Panc1 (cell line): ENCODE measurements at regions not wholly inside any gene's neighbourhood (a gene's known extent, or its start where the extent isn't known, plus 50 kb on each side); places are given as distances from the start of the nearest gene placed in this dataset.

Source experiments
- POLR2AphosphoS5 ChIP-seq: IDR thresholded peaks from 2 replicates; pipeline ENCODE4 v1.6.1; 2012; ENCODE audit warnings: mild to moderate bottlenecking, low read depth, low read length, moderate library complexity
- SIN3A ChIP-seq: IDR thresholded peaks from 2 replicates; pipeline ENCODE4 v1.6.1; 2012; ENCODE audit warnings: low read depth, mild to moderate bottlenecking, low read length, moderate library complexity, borderline replicate concordance; ENCODE audit not compliant: insufficient read depth
- TCF7L2 ChIP-seq: IDR thresholded peaks from 2 replicates; pipeline ENCODE4 v1.6.1; 2011; ENCODE audit warnings: mild to moderate bottlenecking, low read depth, low read length, inconsistent platforms
- TF ChIP-seq, protein P1 (sequence below): fragments of 450-650 bp; IDR thresholded peaks from 2 replicates; pipeline ENCODE4 v1.5.1; 2017; ENCODE audit warnings: mild to moderate bottlenecking
- TF ChIP-seq, protein P2 (sequence below), 2 experiments: IDR thresholded peaks; 2 replicates each; pipeline ENCODE4 v1.6.1; 2011 to 2012; ENCODE audit warnings: low read depth in 2 of 2, control low read depth in 1 of 2, low read length in 1 of 2, mild to moderate bottlenecking in 1 of 2, moderate library complexity in 1 of 2; ENCODE audit not compliant: insufficient read depth in 1 of 2

DNA sequence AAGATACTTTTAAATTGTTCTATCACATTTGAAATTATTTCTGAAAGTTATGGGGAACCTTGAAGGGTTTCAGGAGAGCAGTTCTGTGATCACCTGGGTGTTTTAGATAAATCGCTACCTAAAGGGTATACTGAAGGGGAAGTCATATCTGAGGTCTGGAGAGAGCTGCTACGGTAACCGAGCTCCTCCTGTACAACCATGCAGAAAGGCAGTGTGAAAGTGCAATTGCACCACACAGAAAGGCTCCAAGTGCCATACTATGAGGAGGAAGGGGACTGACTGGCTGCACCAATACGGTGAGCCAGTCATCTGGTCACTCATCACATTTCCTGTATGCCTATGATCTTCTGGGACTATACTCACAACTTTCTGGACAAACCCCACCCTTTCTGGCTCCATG lies 241.4 kb upstream of the SLC24A2 start:
- TF ChIP-seq, protein P1, sequence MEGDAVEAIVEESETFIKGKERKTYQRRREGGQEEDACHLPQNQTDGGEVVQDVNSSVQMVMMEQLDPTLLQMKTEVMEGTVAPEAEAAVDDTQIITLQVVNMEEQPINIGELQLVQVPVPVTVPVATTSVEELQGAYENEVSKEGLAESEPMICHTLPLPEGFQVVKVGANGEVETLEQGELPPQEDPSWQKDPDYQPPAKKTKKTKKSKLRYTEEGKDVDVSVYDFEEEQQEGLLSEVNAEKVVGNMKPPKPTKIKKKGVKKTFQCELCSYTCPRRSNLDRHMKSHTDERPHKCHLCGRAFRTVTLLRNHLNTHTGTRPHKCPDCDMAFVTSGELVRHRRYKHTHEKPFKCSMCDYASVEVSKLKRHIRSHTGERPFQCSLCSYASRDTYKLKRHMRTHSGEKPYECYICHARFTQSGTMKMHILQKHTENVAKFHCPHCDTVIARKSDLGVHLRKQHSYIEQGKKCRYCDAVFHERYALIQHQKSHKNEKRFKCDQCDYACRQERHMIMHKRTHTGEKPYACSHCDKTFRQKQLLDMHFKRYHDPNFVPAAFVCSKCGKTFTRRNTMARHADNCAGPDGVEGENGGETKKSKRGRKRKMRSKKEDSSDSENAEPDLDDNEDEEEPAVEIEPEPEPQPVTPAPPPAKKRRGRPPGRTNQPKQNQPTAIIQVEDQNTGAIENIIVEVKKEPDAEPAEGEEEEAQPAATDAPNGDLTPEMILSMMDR, result no peak
- TF ChIP-seq SIN3A (no peak), POLR2AphosphoS5 (no peak), TCF7L2 (no peak)
- TF ChIP-seq, protein P2, sequence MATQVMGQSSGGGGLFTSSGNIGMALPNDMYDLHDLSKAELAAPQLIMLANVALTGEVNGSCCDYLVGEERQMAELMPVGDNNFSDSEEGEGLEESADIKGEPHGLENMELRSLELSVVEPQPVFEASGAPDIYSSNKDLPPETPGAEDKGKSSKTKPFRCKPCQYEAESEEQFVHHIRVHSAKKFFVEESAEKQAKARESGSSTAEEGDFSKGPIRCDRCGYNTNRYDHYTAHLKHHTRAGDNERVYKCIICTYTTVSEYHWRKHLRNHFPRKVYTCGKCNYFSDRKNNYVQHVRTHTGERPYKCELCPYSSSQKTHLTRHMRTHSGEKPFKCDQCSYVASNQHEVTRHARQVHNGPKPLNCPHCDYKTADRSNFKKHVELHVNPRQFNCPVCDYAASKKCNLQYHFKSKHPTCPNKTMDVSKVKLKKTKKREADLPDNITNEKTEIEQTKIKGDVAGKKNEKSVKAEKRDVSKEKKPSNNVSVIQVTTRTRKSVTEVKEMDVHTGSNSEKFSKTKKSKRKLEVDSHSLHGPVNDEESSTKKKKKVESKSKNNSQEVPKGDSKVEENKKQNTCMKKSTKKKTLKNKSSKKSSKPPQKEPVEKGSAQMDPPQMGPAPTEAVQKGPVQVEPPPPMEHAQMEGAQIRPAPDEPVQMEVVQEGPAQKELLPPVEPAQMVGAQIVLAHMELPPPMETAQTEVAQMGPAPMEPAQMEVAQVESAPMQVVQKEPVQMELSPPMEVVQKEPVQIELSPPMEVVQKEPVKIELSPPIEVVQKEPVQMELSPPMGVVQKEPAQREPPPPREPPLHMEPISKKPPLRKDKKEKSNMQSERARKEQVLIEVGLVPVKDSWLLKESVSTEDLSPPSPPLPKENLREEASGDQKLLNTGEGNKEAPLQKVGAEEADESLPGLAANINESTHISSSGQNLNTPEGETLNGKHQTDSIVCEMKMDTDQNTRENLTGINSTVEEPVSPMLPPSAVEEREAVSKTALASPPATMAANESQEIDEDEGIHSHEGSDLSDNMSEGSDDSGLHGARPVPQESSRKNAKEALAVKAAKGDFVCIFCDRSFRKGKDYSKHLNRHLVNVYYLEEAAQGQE (IDR thresholded peaks at IDR 0.05; ENCODE audit: insufficient read depth in 1 of 2, low read depth in 2 of 2, low read length in 1 of 2), result no peak
